Ishikawa (cell line): ENCODE measurements at regions not wholly inside any gene's neighbourhood (a gene's known extent, or its start where the extent isn't known, plus 50 kb on each side); places are given as distances from the start of the nearest gene placed in this dataset.

ENCODE experiments used
- CEBPB ChIP-seq: IDR thresholded peaks from 2 replicates; pipeline ENCODE4 v1.6.1; 2012
- CREB1 ChIP-seq: IDR thresholded peaks from 2 replicates; pipeline ENCODE4 v1.6.1; 2012; ENCODE audit warnings: low read depth
- EGR1 ChIP-seq: IDR thresholded peaks from 2 replicates; pipeline ENCODE4 v1.6.1; 2012
- EP300 ChIP-seq: IDR thresholded peaks from 2 replicates; pipeline ENCODE4 v1.6.1; 2012; ENCODE audit warnings: borderline replicate concordance
- FOXM1 ChIP-seq: IDR thresholded peaks from 2 replicates; pipeline ENCODE4 v1.6.1; 2012; ENCODE audit warnings: low read depth, borderline replicate concordance
- NFIC ChIP-seq: IDR thresholded peaks from 2 replicates; pipeline ENCODE4 v1.6.1; 2012
- RAD21 ChIP-seq: IDR thresholded peaks from 2 replicates; pipeline ENCODE4 v1.6.1; 2012; ENCODE audit warnings: low read depth
- TAF1 ChIP-seq: IDR thresholded peaks from 2 replicates; pipeline ENCODE4 v1.6.1; 2012; ENCODE audit warnings: low read depth, mild to moderate bottlenecking
- TEAD4 ChIP-seq: IDR thresholded peaks from 2 replicates; pipeline ENCODE4 v1.6.1; 2012
- YY1 ChIP-seq: IDR thresholded peaks from 2 replicates; pipeline ENCODE4 v1.6.1; 2012; ENCODE audit warnings: low read depth
- ZBTB7A ChIP-seq: IDR thresholded peaks from 2 replicates; pipeline ENCODE4 v1.6.1; 2012; ENCODE audit warnings: low read depth
- TF ChIP-seq, protein P1 (sequence below): IDR thresholded peaks from 2 replicates; pipeline ENCODE4 v1.6.1; 2012
- TF ChIP-seq, protein P2 (sequence below): IDR thresholded peaks from 2 replicates; pipeline ENCODE4 v1.6.1; 2012; ENCODE audit warnings: low read depth, mild to moderate bottlenecking
- TF ChIP-seq, protein P3 (sequence below): IDR thresholded peaks from 2 replicates; pipeline ENCODE4 v1.6.1; 2012

DNA sequence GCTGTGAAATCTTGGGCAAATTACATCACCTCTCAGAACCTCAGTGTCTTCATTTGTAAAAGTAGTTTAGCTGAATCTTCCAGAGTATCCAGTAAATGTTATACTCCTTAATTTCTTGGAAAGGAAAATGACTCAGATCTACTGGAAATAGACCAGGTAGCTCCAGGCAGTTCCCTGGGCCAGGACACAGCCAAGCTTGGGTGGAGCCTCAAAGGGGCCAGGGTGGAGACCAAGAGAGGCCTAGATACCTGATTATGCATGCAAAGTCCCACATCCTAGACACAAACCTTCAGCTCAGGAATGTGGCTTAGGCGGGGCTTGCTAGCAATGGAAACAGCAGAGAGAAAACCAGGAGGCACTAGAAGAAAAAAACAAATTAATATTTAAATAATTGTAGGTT is 272.8 kb downstream of the MAFB start:
- TF ChIP-seq, protein P1, sequence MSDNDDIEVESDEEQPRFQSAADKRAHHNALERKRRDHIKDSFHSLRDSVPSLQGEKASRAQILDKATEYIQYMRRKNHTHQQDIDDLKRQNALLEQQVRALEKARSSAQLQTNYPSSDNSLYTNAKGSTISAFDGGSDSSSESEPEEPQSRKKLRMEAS, result no peak
- no peak for TF ChIP-seq YY1
- no peak for TF ChIP-seq TAF1
- TF ChIP-seq RAD21, result no peak
- TF ChIP-seq EGR1, result no peak
- TF ChIP-seq FOXM1, result no peak
- TF ChIP-seq EP300, result no peak
- no peak for TF ChIP-seq CEBPB
- TF ChIP-seq, protein P2, sequence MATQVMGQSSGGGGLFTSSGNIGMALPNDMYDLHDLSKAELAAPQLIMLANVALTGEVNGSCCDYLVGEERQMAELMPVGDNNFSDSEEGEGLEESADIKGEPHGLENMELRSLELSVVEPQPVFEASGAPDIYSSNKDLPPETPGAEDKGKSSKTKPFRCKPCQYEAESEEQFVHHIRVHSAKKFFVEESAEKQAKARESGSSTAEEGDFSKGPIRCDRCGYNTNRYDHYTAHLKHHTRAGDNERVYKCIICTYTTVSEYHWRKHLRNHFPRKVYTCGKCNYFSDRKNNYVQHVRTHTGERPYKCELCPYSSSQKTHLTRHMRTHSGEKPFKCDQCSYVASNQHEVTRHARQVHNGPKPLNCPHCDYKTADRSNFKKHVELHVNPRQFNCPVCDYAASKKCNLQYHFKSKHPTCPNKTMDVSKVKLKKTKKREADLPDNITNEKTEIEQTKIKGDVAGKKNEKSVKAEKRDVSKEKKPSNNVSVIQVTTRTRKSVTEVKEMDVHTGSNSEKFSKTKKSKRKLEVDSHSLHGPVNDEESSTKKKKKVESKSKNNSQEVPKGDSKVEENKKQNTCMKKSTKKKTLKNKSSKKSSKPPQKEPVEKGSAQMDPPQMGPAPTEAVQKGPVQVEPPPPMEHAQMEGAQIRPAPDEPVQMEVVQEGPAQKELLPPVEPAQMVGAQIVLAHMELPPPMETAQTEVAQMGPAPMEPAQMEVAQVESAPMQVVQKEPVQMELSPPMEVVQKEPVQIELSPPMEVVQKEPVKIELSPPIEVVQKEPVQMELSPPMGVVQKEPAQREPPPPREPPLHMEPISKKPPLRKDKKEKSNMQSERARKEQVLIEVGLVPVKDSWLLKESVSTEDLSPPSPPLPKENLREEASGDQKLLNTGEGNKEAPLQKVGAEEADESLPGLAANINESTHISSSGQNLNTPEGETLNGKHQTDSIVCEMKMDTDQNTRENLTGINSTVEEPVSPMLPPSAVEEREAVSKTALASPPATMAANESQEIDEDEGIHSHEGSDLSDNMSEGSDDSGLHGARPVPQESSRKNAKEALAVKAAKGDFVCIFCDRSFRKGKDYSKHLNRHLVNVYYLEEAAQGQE, result no peak
- TF ChIP-seq, protein P3, sequence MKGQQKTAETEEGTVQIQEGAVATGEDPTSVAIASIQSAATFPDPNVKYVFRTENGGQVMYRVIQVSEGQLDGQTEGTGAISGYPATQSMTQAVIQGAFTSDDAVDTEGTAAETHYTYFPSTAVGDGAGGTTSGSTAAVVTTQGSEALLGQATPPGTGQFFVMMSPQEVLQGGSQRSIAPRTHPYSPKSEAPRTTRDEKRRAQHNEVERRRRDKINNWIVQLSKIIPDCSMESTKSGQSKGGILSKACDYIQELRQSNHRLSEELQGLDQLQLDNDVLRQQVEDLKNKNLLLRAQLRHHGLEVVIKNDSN, result no peak
- no peak for TF ChIP-seq CREB1
- TF ChIP-seq ZBTB7A, result no peak
- TF ChIP-seq NFIC, result no peak
- TF ChIP-seq TEAD4, result no peak
